ENCODE measurements at regions not wholly inside any gene's neighbourhood (a gene's known extent, or its start where the extent isn't known, plus 50 kb on each side); places are given as distances from the start of the nearest gene placed in this dataset.

GRCh38 chr16:73529303-73530012 is 481.5 kb upstream of the ZFHX3 start:
- DNase-seq (ENCODE audit: low spot score) = no peak

GRCh38 chr16:73527187-73527586 is 479.3 kb upstream of the ZFHX3 start:
- DNase-seq (ENCODE audit: low spot score) = no peak

- no peak for DNase-seq (ENCODE audit: low spot score)
Measured at GRCh38 chr16:73526011-73526804, 478.3 kb upstream of the ZFHX3 start.

GRCh38 chr16:73523209-73523608 is 475.3 kb upstream of the ZFHX3 start:
- DNase-seq (ENCODE audit: low spot score) = no peak

- DNase-seq (ENCODE audit: low spot score) = no peak
Measured at GRCh38 chr16:73521499-73521898, 473.6 kb upstream of the ZFHX3 start.

GRCh38 chr16:73515616-73516015 is 467.7 kb upstream of the ZFHX3 start:
- DNase-seq (ENCODE audit: low spot score) = no peak

- DNase-seq (ENCODE audit: low spot score) = no peak
Measured at GRCh38 chr16:73510852-73511251, 462.9 kb upstream of the ZFHX3 start.

- no peak for DNase-seq (ENCODE audit: low spot score)
Measured at GRCh38 chr16:73506568-73507056, 458.7 kb upstream of the ZFHX3 start.

GRCh38 chr16:73505577-73505976 is 457.6 kb upstream of the ZFHX3 start:
- DNase-seq (ENCODE audit: low spot score) = no peak

- DNase-seq (ENCODE audit: low spot score) = no peak
Measured at GRCh38 chr16:73504591-73505575, 457.0 kb upstream of the ZFHX3 start.

- DNase-seq (ENCODE audit: low spot score) = no peak
Measured at GRCh38 chr16:73503093-73503492, 455.2 kb upstream of the ZFHX3 start.

- no peak for DNase-seq (ENCODE audit: low spot score)
Measured at GRCh38 chr16:73499276-73499675, 451.3 kb upstream of the ZFHX3 start.

- no peak for DNase-seq (ENCODE audit: low spot score)
Measured at GRCh38 chr16:73485880-73486279, 438.0 kb upstream of the ZFHX3 start.

GRCh38 chr16:73483934-73484711 is 436.2 kb upstream of the ZFHX3 start:
- no peak for DNase-seq (ENCODE audit: low spot score)

GRCh38 chr16:73483076-73483791 is 435.3 kb upstream of the ZFHX3 start:
- DNase-seq (ENCODE audit: low spot score) = no peak

- DNase-seq (ENCODE audit: low spot score) = no peak
Measured at GRCh38 chr16:73482310-73482709, 434.4 kb upstream of the ZFHX3 start.

- DNase-seq (ENCODE audit: low spot score) = no peak
Measured at GRCh38 chr16:73480381-73480780, 432.5 kb upstream of the ZFHX3 start.

GRCh38 chr16:73473713-73474112 is 425.8 kb upstream of the ZFHX3 start:
- no peak for DNase-seq (ENCODE audit: low spot score)

- DNase-seq (ENCODE audit: low spot score) = no peak
Measured at GRCh38 chr16:73464834-73465233, 416.9 kb upstream of the ZFHX3 start.

- DNase-seq (ENCODE audit: low spot score) = no peak
Measured at GRCh38 chr16:73459586-73459985, 411.7 kb upstream of the ZFHX3 start.

- no peak for DNase-seq (ENCODE audit: low spot score)
Measured at GRCh38 chr16:73457851-73458250, 409.9 kb upstream of the ZFHX3 start.
